ENCODE measurements at regions not wholly inside any gene's neighbourhood (a gene's known extent, or its start where the extent isn't known, plus 50 kb on each side); places are given as distances from the start of the nearest gene placed in this dataset.
A peak's percentile ranks its signal among the peaks of the same experiment; 100 is the strongest.

DNA sequence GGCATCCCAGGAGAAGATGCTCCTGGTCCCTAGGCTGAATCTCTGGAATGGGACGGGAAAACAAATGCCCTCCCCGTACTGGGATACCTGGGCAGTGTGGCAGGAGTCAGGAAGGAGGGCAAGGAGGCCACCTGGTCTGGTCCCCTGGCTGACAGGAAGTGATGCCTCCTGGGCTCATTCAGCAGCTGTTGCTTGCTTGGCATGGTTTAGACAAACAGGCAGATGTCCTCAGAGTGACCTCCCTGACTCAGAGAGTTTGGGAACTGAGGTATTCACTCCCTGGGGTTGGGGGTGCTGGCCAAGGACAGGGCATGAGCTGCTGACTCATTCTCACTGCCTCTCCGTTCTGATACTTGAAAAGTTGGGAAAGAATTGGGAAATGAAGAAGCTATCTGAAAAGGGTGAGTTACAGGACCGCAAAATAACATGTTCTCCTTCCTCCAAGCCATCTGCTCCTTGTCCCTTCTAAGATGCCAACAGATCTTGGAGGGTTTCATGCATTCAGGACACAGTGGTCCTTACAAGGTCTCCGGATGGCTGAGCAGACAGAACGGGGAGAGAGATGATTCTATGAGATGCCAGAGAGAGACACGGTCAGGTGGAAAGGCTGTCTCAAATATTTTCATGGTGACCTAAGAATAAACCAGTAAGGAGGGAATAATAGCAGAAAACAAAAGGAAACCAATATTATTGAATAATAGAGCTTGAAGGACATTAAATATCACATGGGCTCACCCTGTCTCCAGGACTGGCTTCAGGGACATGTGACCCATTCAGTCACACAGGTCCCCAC, 534.5 kb downstream of the BNC2 start:
- H3K4me2 ChIP-seq: no peak overlapping the region
- peaks cover 18% of the 10 kb centered on the region for H3K27me3 Mint-ChIP-seq (ENCODE audit: insufficient read depth, low read depth)
- no peak overlapping the region for H3K4me3 Mint-ChIP-seq
- H3K9me3 ChIP-seq (ENCODE audit: low read depth): no peaks in the 10 kb centered on the region
- no peaks in the 10 kb centered on the region for H4K20me1 ChIP-seq (ENCODE audit: low read depth)
- H3K79me2 ChIP-seq (ENCODE audit: low read depth): no peaks in the 10 kb centered on the region
- no peaks in the 10 kb centered on the region for H3K36me3 ChIP-seq
- TF ChIP-seq EZH2phosphoT487 (IDR thresholded peaks at IDR 0.05): no peak
- TF ChIP-seq, protein P1, sequence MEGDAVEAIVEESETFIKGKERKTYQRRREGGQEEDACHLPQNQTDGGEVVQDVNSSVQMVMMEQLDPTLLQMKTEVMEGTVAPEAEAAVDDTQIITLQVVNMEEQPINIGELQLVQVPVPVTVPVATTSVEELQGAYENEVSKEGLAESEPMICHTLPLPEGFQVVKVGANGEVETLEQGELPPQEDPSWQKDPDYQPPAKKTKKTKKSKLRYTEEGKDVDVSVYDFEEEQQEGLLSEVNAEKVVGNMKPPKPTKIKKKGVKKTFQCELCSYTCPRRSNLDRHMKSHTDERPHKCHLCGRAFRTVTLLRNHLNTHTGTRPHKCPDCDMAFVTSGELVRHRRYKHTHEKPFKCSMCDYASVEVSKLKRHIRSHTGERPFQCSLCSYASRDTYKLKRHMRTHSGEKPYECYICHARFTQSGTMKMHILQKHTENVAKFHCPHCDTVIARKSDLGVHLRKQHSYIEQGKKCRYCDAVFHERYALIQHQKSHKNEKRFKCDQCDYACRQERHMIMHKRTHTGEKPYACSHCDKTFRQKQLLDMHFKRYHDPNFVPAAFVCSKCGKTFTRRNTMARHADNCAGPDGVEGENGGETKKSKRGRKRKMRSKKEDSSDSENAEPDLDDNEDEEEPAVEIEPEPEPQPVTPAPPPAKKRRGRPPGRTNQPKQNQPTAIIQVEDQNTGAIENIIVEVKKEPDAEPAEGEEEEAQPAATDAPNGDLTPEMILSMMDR (IDR thresholded peaks at IDR 0.05): no peak
- no peak for TF ChIP-seq EZH2 (IDR thresholded peaks at IDR 0.05)
- H3F3A ChIP-seq (ENCODE audit: low read depth): no peaks in the 10 kb centered on the region
- no peak overlapping the region for H3K4me3 ChIP-seq
- H3K36me3 Mint-ChIP-seq: peaks cover 4% of the 10 kb centered on the region
- peaks cover 43% of the 10 kb centered on the region for H3K9me3 Mint-ChIP-seq
- no peak overlapping the region for H2AFZ ChIP-seq (replicated peaks)
- no peak overlapping the region for H3K9ac ChIP-seq
- peak overlapping the region; percentile 48 for H3K27ac Mint-ChIP-seq
- H3K27me3 ChIP-seq: no peaks in the 10 kb centered on the region
- H3K4me1 ChIP-seq: no peaks in the 10 kb centered on the region
- no peak for DNase-seq (ENCODE audit: low spot score)
- H3K4me1 Mint-ChIP-seq: peaks cover 18% of the 10 kb centered on the region
- no peak overlapping the region for H3K27ac ChIP-seq

DNA sequence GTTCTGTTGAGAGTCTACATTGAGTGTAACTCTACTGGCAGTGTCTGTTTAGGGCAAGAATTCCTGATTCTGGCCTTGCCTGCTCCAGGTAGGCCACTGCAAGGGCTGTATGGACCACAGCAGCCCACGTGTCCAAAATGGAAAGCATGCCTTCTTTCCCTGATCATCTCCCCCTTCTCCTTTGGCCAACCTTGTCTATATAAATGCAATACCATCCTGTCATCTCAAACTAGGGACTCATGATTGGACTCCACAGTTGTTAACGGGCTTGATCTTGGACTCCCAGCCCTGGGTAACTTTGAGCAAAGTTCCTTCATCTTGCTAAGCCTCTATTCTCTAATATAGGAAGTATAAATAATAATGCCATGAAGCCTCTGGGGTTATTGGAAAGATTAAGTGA, 533.6 kb downstream of the BNC2 start:
- no peak overlapping the region for H3K4me3 Mint-ChIP-seq
- Histone ChIP-seq H3K27ac (no peak overlapping the region), H4K20me1 (ENCODE audit: low read depth) (no peaks in the 10 kb centered on the region), H3K36me3 (no peaks in the 10 kb centered on the region), H3K9me3 (ENCODE audit: low read depth) (no peaks in the 10 kb centered on the region), H3K79me2 (ENCODE audit: low read depth) (no peaks in the 10 kb centered on the region), H3K4me3 (no peak overlapping the region), H3K27me3 (no peaks in the 10 kb centered on the region), H2AFZ (replicated peaks) (no peak overlapping the region), H3K9ac (no peak overlapping the region), H3K4me2 (no peak overlapping the region), H3F3A (ENCODE audit: low read depth) (no peaks in the 10 kb centered on the region), H3K4me1 (no peaks in the 10 kb centered on the region)
- peaks cover 13% of the 10 kb centered on the region for H3K4me1 Mint-ChIP-seq
- peaks cover 12% of the 10 kb centered on the region for H3K27me3 Mint-ChIP-seq (ENCODE audit: insufficient read depth, low read depth)
- H3K9me3 Mint-ChIP-seq: peaks cover 41% of the 10 kb centered on the region
- no peak for DNase-seq (ENCODE audit: low spot score)
- TF ChIP-seq, protein P1 (IDR thresholded peaks at IDR 0.05): no peak
- TF ChIP-seq EZH2 (IDR thresholded peaks at IDR 0.05) (no peak), EZH2phosphoT487 (IDR thresholded peaks at IDR 0.05) (no peak)
- peaks cover 7% of the 10 kb centered on the region for H3K36me3 Mint-ChIP-seq
- H3K27ac Mint-ChIP-seq: peak overlapping the region; percentile 57

DNA sequence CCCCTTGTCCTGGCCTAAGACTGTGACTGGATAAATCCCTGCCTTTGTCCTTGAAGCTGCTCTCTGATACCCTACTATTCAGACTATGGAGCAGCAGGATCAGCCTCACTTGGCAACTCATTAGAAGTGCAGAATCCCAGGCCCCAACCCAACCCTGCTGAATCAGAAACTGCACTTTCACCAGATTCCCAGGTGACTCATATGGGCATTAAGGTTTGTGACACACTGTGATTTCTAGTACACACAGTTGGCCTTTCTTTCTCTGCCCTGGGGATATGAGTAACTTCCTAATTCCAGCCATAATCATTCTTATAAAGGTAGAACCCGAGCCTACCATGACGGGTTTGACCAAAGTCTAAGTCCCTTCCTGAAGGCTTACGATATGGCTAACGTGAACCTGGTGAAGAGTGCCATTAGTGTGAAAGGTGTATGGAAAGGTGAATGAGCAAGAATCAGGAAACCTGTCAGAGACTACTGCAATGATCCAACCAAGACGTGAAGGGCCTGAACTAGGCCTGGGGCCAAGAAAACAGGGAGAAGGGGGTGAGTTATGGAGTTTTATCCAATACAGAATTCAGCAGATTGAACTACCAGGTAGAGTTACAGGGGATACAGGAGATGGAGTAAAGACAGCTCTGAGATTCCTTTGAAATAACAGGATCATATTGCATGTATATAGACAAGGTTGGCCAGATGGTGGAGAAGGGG, 533.0 kb downstream of the BNC2 start:
- H3K9me3 ChIP-seq (ENCODE audit: low read depth): no peaks in the 10 kb centered on the region
- Mint-ChIP-seq H3K27me3 (ENCODE audit: insufficient read depth, low read depth) (peaks cover 15% of the 10 kb centered on the region), H3K27ac (peak overlapping the region; percentile 32), H3K4me1 (peaks cover 15% of the 10 kb centered on the region), H3K4me3 (no peak overlapping the region), H3K9me3 (peaks cover 42% of the 10 kb centered on the region), H3K36me3 (peaks cover 7% of the 10 kb centered on the region)
- TF ChIP-seq, protein P1 (IDR thresholded peaks at IDR 0.05): no peak
- TF ChIP-seq EZH2 (IDR thresholded peaks at IDR 0.05): no peak
- no peak for TF ChIP-seq EZH2phosphoT487 (IDR thresholded peaks at IDR 0.05)
- no peaks in the 10 kb centered on the region for H3K36me3 ChIP-seq
- H3K27ac ChIP-seq: no peak overlapping the region
- H3K79me2 ChIP-seq (ENCODE audit: low read depth): no peaks in the 10 kb centered on the region
- H3K27me3 ChIP-seq: no peaks in the 10 kb centered on the region
- H3K4me2 ChIP-seq: no peak overlapping the region
- no peak overlapping the region for H2AFZ ChIP-seq (replicated peaks)
- no peaks in the 10 kb centered on the region for H4K20me1 ChIP-seq (ENCODE audit: low read depth)
- H3F3A ChIP-seq (ENCODE audit: low read depth): no peaks in the 10 kb centered on the region
- no peak for DNase-seq (ENCODE audit: low spot score)
- no peak overlapping the region for H3K9ac ChIP-seq
- H3K4me3 ChIP-seq: no peak overlapping the region
- H3K4me1 ChIP-seq: no peaks in the 10 kb centered on the region
